NB4 (cell line): ENCODE measurements at regions not wholly inside any gene's neighbourhood (a gene's known extent, or its start where the extent isn't known, plus 50 kb on each side); places are given as distances from the start of the nearest gene placed in this dataset.

Source experiments
- MYC ChIP-seq: IDR thresholded peaks from 2 replicates; pipeline ENCODE4 v1.6.1; 2011; ENCODE audit warnings: low read depth, low read length
- POLR2A ChIP-seq: IDR thresholded peaks from 2 replicates; pipeline ENCODE4 v1.6.1; 2011; ENCODE audit warnings: mild to moderate bottlenecking; ENCODE audit not compliant: insufficient read length; ENCODE audit errors: extremely low read depth
- TF ChIP-seq, protein P1 (sequence below): IDR thresholded peaks from one replicate; pipeline ENCODE4 v1.5.1; 2012; ENCODE audit warnings: low read depth, low read length

GRCh38 chr3:10635446-10636076 lies 130.2 kb upstream of the ATP2B2 start:
- TF ChIP-seq, protein P1, sequence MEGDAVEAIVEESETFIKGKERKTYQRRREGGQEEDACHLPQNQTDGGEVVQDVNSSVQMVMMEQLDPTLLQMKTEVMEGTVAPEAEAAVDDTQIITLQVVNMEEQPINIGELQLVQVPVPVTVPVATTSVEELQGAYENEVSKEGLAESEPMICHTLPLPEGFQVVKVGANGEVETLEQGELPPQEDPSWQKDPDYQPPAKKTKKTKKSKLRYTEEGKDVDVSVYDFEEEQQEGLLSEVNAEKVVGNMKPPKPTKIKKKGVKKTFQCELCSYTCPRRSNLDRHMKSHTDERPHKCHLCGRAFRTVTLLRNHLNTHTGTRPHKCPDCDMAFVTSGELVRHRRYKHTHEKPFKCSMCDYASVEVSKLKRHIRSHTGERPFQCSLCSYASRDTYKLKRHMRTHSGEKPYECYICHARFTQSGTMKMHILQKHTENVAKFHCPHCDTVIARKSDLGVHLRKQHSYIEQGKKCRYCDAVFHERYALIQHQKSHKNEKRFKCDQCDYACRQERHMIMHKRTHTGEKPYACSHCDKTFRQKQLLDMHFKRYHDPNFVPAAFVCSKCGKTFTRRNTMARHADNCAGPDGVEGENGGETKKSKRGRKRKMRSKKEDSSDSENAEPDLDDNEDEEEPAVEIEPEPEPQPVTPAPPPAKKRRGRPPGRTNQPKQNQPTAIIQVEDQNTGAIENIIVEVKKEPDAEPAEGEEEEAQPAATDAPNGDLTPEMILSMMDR = no peak
- TF ChIP-seq POLR2A (no peak), MYC (no peak)
